ENCODE measurements at regions not wholly inside any gene's neighbourhood (a gene's known extent, or its start where the extent isn't known, plus 50 kb on each side); places are given as distances from the start of the nearest gene placed in this dataset.

DNA sequence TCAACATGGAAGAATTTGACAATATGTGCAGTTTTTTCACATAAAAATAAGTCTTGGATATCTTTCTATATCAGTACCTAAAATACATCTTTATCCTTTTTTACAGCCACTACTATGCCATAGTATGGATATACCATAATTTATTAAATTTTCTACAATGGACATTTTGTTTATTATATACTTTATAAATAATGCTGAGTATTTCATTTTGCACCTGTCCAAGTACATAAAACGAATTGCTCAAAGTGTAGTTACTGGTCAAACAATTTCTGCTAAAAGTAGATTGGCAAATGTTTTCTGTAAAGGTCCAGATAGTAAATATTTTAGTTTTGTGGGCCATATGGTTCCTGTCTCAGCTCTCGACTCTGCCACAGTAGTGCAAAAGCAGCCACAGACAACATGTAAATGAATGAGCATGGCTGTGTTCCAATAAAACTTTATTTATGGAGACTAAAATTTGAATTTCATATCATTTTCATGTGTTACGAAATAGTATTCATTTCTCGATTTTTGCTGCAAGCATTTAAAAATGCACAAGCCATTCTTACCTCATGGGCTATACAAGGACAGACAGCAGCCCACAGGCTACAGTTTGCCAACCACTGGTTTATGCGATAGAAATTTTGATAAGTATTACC lies 96.9 kb upstream of the STEAP1B start:
- POLR2A ChIA-PET, result no interaction called here
- BruUV-seq (replicated peaks), result no TSS peak
- Histone ChIP-seq H3K9me3 (ENCODE audit: control insufficient read depth, insufficient read depth, low read depth, low read length) (no peaks in the 10 kb centered on the region), H3K27ac (ENCODE audit: low read length) (no peak overlapping the region), H3K27me3 (ENCODE audit: control insufficient read depth, insufficient read depth, low read length) (no peaks in the 10 kb centered on the region), H3K4me3 (ENCODE audit: low read depth in 2 of 2, low read length in 2 of 2) (no peak overlapping the region), H3K36me3 (ENCODE audit: control insufficient read depth, insufficient read depth, low read length) (no peaks in the 10 kb centered on the region), H3K4me1 (ENCODE audit: control insufficient read depth, insufficient read depth, low read length) (0 out of 2 replicates have a peak, but pooled peaks cover 3% of the 10 kb centered on the region)
- intact Hi-C loops (cut with micrococcal nuclease; ENCODE audit: unreplicated experiment), result no loop called here
- in situ Hi-C loops (cut with HindIII; ENCODE audit: low pct_unique_long_range_greater_than_20kb, low sequenced_read_pairs), result no loop called here
- CTCF ChIA-PET, result no interaction called here
- TF ChIP-seq SIN3A (IDR thresholded peaks at IDR 0.05; ENCODE audit: borderline replicate concordance, insufficient read depth, low read depth, low read length) (no peak), POLR2AphosphoS5 (IDR thresholded peaks at IDR 0.05; ENCODE audit: low read depth, low read length) (no peak)
- TF ChIP-seq, protein P1, sequence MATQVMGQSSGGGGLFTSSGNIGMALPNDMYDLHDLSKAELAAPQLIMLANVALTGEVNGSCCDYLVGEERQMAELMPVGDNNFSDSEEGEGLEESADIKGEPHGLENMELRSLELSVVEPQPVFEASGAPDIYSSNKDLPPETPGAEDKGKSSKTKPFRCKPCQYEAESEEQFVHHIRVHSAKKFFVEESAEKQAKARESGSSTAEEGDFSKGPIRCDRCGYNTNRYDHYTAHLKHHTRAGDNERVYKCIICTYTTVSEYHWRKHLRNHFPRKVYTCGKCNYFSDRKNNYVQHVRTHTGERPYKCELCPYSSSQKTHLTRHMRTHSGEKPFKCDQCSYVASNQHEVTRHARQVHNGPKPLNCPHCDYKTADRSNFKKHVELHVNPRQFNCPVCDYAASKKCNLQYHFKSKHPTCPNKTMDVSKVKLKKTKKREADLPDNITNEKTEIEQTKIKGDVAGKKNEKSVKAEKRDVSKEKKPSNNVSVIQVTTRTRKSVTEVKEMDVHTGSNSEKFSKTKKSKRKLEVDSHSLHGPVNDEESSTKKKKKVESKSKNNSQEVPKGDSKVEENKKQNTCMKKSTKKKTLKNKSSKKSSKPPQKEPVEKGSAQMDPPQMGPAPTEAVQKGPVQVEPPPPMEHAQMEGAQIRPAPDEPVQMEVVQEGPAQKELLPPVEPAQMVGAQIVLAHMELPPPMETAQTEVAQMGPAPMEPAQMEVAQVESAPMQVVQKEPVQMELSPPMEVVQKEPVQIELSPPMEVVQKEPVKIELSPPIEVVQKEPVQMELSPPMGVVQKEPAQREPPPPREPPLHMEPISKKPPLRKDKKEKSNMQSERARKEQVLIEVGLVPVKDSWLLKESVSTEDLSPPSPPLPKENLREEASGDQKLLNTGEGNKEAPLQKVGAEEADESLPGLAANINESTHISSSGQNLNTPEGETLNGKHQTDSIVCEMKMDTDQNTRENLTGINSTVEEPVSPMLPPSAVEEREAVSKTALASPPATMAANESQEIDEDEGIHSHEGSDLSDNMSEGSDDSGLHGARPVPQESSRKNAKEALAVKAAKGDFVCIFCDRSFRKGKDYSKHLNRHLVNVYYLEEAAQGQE (IDR thresholded peaks at IDR 0.05; ENCODE audit: insufficient read depth in 1 of 2, low read depth in 2 of 2, low read length in 1 of 2), result no peak
- TF ChIP-seq, protein P2, sequence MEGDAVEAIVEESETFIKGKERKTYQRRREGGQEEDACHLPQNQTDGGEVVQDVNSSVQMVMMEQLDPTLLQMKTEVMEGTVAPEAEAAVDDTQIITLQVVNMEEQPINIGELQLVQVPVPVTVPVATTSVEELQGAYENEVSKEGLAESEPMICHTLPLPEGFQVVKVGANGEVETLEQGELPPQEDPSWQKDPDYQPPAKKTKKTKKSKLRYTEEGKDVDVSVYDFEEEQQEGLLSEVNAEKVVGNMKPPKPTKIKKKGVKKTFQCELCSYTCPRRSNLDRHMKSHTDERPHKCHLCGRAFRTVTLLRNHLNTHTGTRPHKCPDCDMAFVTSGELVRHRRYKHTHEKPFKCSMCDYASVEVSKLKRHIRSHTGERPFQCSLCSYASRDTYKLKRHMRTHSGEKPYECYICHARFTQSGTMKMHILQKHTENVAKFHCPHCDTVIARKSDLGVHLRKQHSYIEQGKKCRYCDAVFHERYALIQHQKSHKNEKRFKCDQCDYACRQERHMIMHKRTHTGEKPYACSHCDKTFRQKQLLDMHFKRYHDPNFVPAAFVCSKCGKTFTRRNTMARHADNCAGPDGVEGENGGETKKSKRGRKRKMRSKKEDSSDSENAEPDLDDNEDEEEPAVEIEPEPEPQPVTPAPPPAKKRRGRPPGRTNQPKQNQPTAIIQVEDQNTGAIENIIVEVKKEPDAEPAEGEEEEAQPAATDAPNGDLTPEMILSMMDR (IDR thresholded peaks at IDR 0.05), result no peak
- ATAC-seq (no peak), DNase-seq (ENCODE audit: low read depth, low spot score) (no peak)

DNA sequence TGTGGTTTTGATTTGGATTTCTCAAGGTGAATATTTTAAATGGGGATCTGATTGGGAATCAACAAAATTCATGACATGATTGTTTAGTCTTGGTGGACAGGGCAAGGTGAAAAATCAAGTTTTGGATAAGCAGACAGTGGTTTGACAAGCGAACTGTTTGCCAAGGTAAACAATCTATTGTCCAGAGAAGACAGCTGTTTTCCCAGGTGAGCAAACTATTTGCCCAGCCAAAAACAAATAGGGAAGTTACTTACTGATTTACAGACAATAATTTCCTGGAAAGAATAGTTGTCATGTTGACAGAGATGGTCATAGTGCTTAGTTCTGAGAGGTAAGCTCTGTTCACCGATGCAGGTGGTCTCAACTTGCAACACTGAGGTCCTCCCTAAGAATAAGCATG lies 94.0 kb upstream of the STEAP1B start:
- no TSS peak for BruUV-seq (replicated peaks)
- Histone ChIP-seq H3K9me3 (ENCODE audit: control insufficient read depth, insufficient read depth, low read depth, low read length) (no peaks in the 10 kb centered on the region), H3K4me1 (ENCODE audit: control insufficient read depth, insufficient read depth, low read length) (0 out of 2 replicates have a peak, but pooled peaks cover 3% of the 10 kb centered on the region), H3K4me3 (ENCODE audit: low read depth in 2 of 2, low read length in 2 of 2) (no peak overlapping the region), H3K27ac (ENCODE audit: low read length) (no peak overlapping the region), H3K36me3 (ENCODE audit: control insufficient read depth, insufficient read depth, low read length) (no peaks in the 10 kb centered on the region), H3K27me3 (ENCODE audit: control insufficient read depth, insufficient read depth, low read length) (no peaks in the 10 kb centered on the region)
- TF ChIP-seq, protein P1 (IDR thresholded peaks at IDR 0.05; ENCODE audit: insufficient read depth in 1 of 2, low read depth in 2 of 2, low read length in 1 of 2), result no peak
- no peak for TF ChIP-seq POLR2AphosphoS5 (IDR thresholded peaks at IDR 0.05; ENCODE audit: low read depth, low read length)
- no peak for TF ChIP-seq TCF7L2 (IDR thresholded peaks at IDR 0.05; ENCODE audit: low read depth, low read length)
- TF ChIP-seq SIN3A (IDR thresholded peaks at IDR 0.05; ENCODE audit: borderline replicate concordance, insufficient read depth, low read depth, low read length), result no peak
- TF ChIP-seq, protein P2 (IDR thresholded peaks at IDR 0.05), result no peak
- intact Hi-C loops (cut with micrococcal nuclease; ENCODE audit: unreplicated experiment) (no loop called here), in situ Hi-C loops (cut with HindIII; ENCODE audit: low pct_unique_long_range_greater_than_20kb, low sequenced_read_pairs) (no loop called here)
- ATAC-seq (no peak), DNase-seq (ENCODE audit: low read depth, low spot score) (no peak)
- ChIA-PET CTCF (no interaction called here), POLR2A (no interaction called here)
